Left lobe of liver (tissue), 2 donors: ENCODE measurements at regions not wholly inside any gene's neighbourhood (a gene's known extent, or its start where the extent isn't known, plus 50 kb on each side); places are given as distances from the start of the nearest gene placed in this dataset.

Experiments used
- ATAC-seq: fragments of 200-7000 bp; cut with Tn5 transposase; one replicate; pipeline ENCODE4 v1.9.1; 2020; ENCODE audit warnings: mild to moderate bottlenecking, moderate library complexity
- DNase-seq: peaks from one replicate; pipeline ENCODE4 v3.0.0-alpha.2; 2020; ENCODE audit warnings: low spot score
- donor health status: DM: no; HTN: no; CAD: no; lungs with moderate emphysema.
- donor health status: DM: no; HTN: yes; CAD: no.

DNA sequence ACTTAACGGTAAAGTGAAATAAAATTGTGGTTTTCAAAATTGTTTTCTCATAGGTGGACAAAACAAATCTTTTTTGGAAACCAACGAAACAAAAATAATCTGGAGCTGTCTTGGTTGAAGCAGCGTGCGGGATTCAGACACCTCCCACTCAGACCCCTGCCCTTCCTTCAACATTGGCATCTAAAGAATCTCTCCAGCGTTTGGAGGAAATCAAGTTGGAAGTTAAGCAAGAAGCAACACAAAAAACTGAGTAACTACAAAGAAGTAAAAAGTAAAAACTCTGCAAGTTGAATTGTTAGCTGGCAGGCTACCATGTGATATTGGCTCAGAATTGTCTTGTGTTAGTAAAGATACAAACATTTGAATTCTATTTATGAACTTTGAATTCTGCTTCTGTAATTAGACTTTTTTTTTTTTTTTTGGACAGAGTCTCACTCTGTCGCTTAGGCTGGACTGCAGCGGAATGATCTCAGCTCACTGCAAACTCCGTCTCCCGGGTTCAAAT is 361.0 kb upstream of the PMFBP1 start:
- DNase-seq (no peak), ATAC-seq (no peak)

DNA sequence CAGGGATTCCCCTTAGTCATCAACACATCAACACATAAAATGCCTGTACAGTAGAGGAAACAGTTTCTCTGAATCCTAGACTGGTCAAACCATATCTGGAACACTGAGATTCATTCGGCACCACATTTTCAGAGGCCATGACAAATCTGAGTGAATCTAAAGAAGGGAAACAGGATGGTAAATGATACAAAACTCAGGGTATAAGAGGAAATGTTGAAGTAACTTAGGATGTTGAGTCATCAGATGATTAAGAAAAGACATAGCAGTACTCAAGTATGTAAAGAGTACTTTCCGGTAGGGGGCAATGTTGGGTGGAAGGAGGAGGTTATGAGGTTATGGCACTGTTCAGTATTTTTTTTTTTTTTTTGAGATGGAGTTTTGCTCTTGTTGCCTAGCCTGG is 358.5 kb upstream of the PMFBP1 start:
- no peak for ATAC-seq

DNA sequence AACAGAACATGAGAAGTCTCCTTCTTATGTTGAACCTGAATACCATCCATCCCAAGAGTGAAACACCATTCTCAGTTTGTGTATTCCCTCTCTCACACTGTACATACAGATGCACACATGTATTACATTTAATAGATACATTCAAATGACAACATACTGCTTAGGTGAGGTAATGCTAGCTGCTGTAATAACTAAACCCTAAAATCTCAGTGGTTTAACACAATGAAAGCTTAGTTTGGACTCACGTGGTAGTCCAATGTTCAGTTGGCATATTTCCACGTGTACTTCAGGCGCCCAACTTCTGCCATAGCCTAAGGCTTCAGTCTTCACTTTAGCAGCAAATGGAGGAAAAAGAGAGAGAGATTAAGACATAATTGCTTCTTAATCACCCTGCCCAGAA is 351.1 kb upstream of the PMFBP1 start:
- DNase-seq (no peak), ATAC-seq (no peak)

More for the DNA sequence above, 358.5 kb upstream of the PMFBP1 start:
- DNase-seq: no peak

DNA sequence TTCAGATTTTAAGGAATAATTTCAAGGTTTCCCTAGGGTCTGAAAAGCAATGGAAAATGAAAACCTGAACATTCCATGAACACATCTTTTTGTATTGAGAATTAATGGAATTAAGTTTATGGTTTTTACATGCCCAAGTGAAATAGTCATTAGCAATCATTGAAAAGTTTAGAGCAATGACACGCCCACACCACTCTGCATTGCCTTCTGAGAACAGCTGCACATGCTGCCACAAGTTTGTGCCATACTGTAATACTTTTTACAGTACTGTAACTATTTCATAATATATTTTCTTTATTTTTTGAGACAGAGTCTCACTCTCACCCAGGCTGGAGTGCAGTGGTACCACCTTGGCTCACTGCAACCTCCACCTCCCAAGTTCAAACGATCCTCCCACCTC is 345.2 kb upstream of the PMFBP1 start:
- DNase-seq (no peak), ATAC-seq (no peak)

DNA sequence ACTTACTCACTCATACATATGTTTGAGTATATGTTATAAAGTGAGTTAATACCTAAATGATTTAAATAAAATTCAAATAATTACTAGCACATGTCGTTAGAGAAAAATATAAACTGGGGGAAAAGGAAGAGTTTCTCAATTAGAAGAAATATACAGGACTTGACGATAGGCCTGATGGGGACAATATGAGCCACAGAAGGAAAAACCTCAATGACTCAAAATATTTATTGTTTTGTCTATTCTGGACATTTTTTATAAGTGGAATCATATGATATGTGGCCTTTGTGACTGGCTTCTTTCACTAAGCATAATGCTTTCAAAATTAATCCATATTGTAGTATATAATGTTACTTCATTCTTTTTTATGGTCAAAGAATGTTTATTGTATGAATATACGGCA is 339.2 kb upstream of the PMFBP1 start:
- ATAC-seq (no peak), DNase-seq (no peak)

DNA sequence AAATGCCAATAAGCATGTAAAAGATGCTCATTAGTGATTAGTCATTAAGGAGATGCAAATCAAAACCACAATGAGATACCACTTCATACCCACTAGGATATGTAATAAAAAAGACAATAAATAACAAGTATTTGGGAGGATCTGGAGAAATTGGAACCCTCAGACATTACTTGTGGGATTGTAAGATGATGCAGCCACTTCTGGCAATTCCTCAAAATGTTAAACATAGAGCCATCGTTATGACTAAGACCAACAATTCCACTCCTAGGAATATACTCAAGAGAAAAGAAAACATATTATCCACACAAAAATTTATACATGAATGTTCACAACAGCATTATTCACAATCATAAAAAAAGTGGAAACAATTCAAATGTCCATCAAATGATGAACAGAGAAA is 336.2 kb upstream of the PMFBP1 start:
- no peak for DNase-seq
- ATAC-seq: no peak

DNA sequence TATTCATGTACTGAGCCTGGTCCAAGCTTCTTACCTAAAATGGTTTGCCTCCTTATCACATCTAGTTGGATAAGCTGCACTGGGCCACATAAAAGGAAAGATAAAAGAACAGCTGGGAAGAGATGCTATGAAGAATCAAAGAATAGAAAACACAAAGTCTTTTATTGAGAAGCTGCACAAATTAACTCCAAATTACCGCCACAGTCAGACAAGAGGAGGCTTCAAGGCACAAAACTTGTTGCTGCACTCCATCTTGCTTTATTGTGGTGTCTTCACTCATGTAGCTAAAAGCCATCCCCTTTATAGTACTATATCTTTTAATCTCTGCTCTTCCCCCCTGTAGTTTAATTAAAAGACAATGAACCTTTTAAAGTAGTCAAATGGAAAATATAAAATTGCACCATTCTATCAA is 330.6 kb upstream of the PMFBP1 start:
- ATAC-seq: no peak
- no peak for DNase-seq

DNA sequence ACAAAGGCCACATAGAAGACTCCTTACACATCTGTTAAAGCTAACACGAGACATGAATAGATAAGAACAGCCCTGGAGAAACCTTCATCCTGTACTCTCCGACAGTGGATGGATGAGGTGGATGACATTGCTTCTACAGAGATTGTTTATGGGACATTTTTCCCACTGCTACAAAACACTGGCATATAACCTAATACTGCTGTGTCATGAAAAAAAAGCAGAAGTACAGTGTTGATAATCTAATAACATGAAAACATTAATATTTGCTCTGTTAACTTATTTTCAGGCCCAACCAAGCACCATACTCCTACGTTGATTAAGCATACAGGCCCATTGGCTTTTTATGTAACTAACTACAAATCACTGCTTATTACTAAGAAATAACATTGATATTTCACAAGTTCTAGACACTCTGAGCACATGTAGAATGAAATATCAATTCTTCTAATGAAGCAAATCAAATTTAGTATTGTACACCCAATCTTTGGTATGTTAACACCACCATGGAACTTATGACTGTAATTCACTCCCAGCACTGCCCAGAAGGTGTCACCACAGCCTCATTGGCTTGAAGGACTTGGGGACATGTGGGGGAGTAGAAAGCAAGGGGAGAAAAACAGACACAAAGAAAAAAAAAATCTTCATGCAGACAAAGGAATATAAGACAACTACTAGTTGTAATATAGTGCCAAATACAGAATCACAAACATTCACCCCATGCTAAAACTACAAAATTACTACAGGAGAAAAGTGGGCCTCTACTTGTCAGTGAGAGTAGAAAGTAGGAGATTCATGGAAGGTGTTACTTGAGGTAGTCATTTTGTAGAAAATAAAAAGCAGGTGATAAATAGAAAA is 330.0 kb upstream of the PMFBP1 start:
- DNase-seq (peak; percentile 47), ATAC-seq (peak; percentile 88)

DNA sequence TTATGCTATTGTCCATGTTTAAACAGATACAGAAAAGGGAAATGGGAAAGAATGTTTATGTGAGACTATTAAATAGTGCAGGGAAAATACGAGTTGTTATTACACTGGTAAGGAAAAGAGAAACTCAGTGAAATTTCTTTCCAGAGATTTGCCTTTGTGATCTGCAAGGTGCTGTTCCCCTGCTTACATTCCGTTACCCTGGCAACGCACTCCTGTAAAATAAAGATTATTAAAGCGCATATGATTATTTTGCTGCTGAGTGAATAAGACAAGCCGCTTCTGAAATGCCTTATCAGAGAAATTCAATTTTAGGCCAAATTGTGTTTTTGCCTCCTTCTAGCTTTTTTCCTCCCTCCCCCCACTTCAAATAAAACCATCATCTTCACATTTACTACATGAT is 328.6 kb upstream of the PMFBP1 start:
- no peak for DNase-seq

DNA sequence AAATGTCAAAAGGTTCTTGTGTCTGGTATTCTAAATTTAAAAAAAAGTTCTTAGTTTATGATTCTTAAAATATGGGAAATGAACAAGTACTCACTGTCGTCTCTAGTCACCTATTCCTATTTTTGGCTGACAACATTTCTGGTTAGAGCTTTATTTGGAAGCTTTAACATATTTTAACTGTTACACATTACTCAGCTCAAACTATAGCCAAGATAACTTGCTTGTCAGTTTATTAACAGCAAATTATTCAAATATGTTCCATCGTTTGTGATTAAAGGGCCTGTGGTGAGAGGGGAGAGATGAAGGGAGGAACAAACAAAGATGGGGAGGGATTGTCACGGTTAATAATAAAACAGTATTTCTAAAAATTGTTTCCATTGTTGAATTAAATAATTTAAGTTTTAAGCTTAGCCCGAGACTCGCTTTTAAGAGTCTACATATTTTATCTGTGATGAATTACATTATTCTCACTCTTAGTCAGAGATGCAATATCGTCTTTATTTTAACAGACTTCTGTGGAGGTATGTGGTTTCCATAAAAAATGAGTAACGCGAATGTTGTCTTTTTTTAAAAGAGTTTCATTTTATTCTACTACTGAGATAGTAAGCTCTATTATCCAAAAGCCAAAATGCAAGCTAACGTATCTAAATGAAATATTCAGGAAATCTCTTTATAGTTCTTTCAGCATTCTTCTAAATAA is 321.9 kb upstream of the PMFBP1 start:
- ATAC-seq: no peak
- DNase-seq: no peak

More for the DNA sequence above, 328.6 kb upstream of the PMFBP1 start:
- no peak for ATAC-seq

DNA sequence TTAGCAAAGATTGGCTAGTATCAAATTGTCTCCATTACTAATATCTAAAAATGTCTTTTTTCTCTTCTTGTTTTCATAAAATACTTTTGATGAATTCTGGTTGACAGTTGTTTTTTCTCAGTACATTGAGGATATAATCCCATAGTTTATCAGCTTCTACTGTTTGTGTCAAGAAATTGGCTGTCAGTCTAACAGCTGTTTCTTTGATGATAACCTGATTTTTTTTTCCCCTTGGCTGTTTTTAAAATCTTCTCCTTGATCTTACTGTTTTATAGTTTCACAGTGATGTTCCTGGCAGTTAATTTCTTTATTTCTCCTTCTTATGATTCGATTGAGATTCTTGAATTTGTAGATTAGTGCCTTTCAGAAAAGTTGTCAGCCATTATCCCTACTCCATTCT is 315.3 kb upstream of the PMFBP1 start:
- ATAC-seq (no peak), DNase-seq (no peak)

DNA sequence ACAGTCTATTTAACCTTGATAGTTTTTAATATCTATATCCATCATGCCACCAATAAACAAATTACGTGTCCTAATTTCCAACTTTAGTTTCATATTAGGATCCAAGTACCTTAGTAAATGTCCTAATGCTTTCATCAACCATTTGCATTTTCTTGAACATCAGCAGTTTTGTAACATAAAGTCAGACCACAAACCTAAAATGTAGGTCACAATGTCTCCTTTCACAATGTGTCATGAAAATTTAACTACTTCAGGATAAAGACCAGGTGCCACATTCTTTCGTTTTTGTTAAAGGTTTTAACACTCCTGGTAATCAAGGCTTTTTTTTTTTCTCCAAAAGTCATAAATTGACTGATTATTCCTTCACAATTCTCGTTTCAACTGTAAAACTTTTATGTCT is 310.7 kb upstream of the PMFBP1 start:
- no peak for ATAC-seq
- no peak for DNase-seq

DNA sequence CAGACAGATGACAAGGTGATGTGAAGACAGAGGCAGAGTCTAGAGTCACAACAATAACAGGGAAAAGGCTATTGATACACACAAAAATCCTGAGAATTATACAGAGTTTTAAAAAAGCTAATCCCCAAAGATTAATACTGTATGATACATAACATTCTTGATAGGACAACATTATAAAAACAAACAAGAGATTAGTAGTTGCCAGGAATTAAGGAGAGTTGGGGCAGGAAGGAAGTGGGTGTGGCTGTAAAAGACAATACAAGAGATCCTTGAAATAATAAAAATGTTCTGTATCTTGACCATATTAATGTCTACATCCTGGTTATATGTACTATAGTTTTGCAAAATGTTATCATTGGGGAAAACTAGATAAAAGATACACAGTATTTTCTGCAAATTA is 309.5 kb upstream of the PMFBP1 start:
- no peak for ATAC-seq
- no peak for DNase-seq

DNA sequence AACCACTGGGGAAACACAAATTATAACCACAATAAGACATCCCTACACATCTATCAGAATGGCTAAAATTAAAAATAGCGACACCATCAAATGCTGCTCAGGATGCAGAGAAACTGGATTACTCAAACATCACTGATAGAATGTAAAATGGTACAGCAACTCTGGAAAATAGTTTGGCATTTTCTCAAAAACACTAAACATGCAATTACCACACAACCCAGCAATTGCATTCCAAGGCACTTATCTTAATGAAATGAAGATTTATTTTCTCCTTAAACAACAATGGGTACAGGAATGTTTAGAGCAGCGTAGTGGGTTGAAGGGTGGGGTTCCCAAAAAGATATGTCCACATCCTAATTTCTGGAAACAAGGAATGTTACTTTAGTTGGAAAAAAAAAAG is 309.0 kb upstream of the PMFBP1 start:
- no peak for ATAC-seq

DNA sequence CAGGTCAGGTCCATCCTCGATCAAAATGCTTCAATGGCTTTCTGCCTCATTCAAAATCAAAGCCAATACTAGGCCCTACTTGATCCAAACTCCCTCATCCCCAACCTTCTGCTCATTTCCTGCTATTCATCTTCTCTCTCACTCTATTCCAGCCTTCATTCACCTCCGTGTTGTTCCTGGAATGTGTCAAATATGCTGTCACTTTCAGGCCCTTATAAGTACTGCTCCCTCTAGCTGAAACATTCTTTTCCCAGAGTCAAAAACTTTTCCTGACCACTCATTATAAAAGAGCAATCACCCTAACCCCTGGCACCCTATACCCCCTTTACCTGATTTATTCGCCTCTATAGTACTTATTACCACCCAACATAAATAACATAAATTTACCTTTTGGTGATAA is 303.7 kb upstream of the PMFBP1 start:
- ATAC-seq (no peak), DNase-seq (no peak)

More for the DNA sequence above, 309.0 kb upstream of the PMFBP1 start:
- no peak for DNase-seq

DNA sequence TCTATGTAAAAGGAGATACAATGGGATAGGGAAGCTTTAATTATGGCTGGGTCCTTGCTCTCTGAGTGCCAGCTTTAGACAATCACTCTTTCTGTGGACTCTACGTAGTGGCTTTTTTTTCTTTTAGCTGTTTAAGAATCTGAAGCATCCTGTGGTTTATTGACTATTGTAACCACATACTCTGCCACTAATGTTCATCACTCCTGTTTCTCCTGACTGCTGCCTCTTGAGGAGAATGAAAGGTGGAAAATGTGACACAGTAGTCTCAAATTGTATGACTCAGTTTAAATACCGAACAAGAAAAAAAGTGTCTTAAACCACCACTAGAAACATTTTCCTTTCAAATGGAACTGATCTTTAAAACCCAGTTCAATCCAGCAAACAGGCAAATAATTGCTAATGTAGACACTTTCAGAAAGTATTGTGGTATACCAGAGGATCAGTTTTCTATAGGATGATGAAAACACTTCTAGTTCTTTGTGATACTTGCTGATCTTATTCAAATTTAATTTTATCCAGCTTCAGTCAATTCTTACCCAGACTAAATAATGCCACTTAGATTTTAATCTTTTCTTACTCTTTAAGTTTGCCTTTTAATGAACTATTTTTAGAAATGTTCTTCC is 302.7 kb upstream of the PMFBP1 start:
- DNase-seq (no peak), ATAC-seq (no peak)

DNA sequence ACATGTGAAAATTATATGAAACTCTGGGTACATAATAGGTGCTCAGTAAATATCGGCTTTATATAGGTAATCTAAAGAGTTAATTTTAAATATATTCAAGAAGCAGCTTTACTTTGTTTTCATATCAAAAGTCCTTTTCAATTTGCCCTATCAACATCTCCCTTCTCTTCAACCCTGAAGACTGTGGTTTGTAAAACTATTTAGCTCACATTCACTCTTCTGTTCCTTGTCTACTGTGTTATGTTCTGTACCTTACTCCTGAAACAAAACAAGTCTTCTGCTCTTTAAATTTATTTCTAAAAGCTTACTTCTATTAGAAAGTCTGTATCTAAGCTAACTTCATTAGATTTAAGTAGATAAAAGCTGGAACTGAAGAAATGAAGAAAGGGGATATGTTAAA is 301.7 kb upstream of the PMFBP1 start:
- no peak for DNase-seq
- no peak for ATAC-seq

DNA sequence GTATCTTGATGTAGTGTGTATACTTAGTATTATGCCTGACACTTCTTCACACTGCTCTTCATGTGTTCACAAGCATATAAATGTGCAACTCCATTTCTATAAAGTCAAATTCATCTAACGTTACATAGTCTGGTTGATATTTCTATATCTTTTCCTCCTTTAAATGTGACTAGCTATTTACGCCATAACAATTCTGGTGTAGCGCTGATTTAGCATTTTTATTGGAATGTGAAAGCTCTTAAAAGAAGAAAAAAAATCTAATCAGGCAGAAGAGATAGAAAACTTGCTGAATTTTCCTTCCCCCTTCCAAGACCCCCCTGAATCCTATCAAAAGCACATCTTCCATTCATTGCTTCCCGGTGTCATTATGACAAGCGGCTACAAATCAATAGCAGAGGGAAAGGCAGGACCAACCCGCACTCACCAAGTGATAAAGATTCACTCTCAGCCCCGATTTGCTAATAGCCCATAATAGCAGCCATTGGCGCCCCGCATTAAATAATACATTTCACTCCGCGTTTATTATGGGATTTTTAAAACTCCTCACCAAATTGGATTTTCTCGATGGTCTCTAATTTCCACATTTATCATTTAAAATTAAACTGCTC is 299.5 kb upstream of the PMFBP1 start:
- ATAC-seq (no peak), DNase-seq (no peak)

DNA sequence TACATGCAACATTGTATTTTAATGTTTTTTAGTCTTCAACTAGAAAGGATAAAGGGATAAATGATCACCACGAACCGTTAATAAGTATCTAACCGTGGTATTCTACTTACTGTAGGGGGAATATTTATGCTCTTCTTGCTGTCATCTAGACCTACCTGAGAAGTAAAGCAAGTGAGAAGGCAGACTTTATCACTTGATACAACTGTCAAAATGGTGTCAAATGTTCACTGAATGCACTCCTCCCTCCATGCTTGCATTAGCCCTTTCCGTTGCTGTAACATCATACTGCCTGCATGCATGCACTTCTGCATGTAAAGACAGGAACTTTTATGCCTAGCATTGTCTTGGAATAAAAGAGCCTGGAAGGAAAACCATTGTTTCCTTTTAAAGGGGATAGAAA is 298.6 kb upstream of the PMFBP1 start:
- no peak for DNase-seq
- ATAC-seq: no peak

DNA sequence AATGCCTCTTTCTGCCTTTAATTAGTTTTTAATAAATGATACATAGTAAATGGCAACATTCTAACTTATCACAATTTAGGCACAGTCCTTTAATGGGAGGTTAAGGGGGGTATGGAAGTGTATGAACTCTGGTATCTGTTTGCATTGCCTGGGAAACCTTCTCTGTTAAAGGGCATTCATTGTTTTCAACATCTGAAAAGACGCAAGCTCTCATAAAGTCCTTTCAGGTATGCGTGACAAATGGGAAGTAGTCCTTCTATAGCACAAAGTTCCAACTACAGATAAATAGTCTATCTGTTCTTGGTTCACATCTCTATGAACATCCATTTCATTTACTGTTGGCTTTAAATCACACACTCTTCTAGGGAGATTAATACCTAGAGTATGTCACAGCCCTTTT is 298.0 kb upstream of the PMFBP1 start:
- ATAC-seq: no peak
- DNase-seq: no peak

DNA sequence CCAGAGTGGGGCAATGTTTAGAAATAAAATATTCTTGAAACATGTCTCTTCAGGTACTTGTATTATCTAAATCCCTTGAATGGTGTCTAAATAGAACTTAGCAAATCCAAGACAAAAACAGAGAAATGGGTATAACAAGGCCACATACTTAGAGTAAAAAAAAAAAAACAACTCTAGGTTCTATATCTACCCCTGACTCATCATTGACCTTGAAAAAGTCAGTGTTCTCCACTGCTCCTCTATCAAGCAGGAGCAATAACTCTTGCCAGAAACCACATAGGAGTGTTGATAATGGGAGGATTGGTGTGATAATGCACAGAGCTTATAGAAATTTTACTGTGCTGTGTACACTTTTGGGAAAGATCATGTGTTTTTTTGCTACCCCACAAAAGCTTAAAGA is 296.6 kb upstream of the PMFBP1 start:
- no peak for DNase-seq
- ATAC-seq: no peak
